HG03439 (cell line): ENCODE measurements at regions not wholly inside any gene's neighbourhood (a gene's known extent, or its start where the extent isn't known, plus 50 kb on each side); places are given as distances from the start of the nearest gene placed in this dataset.

Experiments used
- ATAC-seq: cut with Tn5 transposase; IDR thresholded peaks from one replicate; pipeline ENCODE4 v1.9.1; 2021; ENCODE audit warnings: mild to moderate bottlenecking, moderate library complexity; ENCODE audit not compliant: unreplicated experiment

DNA sequence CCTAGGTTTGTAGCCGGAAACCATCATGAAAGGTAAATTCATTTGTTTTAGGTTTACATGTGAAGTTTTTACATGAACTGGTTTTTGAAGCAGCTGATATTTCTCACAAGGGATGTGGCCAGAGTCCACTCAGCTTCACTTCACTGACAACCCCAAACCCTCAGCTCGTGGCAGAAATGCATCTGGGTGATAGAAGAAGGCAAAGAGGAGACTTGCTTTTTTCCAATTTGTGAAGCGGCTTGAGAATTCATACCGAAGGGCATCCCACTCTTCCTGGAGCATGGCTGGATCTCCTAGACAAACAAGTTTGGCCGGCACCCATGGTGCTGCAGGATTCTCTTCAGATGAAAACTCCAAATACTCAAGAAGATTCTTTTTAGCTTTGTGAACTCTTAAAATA is 392.8 kb upstream of the CNR1 start:
- no peak for ATAC-seq

DNA sequence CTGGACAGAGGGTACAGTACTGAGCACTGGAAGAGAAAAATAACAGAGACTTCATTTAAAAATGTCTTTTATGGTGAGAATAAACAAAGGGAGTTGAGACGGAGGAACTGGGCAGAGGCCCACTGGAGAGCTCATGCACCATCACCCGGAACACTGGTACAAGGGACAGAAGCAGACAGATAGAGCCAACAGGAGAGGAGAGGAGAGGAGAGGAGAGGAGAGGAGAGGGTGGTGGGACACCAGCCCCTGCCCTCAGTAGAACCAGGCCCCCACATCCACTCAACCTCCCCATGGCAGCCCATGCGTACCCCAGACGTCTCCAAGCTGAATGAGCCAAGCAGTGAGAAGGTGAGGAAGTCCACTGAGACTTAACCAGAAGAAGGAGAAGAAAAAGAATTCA is 390.5 kb upstream of the CNR1 start:
- no peak for ATAC-seq

DNA sequence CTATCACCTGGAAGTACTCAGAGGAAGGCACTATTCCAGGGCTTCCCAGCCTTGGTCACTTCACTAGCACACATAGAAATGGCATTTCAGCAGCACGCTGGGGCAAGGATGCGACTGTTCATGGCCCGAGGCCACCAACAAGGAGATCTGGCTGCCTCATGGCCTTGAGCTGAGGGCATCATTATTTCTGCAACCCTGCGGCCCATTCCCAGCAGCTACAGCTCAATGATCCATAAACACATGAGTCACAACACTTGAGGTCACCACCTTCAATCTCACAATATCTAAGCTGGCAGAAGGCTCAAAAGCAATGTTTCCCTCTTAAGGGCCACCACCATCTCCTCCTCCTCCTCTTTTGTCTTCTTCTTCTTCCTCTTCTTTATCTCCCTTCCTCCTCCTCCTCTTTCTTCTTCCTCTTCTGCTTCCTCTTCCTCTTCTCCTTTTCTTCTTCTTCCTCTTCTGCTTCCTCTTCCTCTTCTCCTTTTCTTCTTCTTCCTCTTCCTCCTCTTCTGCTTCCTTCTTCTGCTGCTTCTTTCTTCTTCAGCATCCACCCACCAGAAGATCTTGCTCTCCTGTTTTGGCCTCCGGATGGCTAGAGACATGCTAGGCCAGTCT is 382.9 kb upstream of the CNR1 start:
- no peak for ATAC-seq

DNA sequence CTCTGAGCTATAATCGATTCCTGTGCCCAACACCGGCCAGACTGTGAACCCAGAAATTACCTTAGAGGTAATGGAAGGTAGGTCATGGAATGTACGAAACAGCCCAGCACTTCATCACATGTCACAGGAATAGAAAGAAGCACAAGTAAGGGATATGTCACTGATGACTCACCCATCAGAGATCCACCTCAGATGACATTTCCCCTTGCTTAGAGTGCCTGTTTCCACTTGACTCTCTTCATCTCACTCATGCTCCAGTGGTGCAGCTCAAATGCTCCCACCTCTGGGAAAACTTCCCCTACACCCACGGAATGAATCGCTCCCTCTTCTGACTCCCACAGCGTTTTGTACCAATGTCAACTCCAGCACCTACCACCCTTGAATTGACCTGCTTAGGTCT is 381.6 kb upstream of the CNR1 start:
- ATAC-seq = no peak

DNA sequence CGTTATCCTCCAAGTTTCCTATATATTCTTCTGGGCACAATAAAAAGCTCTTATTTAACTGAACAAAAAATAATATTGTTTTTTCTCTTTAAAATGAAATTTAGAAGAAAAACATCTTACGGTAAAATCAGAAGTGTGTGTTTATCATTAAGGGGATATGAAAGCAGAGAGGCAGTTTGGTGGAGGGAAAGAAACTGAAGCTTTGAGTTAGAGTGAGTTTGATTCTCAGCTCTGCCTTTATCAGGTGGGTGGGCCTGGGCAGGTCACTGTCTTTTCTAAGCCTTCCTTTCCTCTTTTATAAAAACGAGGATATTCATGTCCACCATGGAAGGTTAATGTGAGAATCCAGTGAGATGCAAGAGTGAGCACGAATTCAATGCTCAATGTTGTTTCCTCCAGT is 379.8 kb upstream of the CNR1 start:
- no peak for ATAC-seq

DNA sequence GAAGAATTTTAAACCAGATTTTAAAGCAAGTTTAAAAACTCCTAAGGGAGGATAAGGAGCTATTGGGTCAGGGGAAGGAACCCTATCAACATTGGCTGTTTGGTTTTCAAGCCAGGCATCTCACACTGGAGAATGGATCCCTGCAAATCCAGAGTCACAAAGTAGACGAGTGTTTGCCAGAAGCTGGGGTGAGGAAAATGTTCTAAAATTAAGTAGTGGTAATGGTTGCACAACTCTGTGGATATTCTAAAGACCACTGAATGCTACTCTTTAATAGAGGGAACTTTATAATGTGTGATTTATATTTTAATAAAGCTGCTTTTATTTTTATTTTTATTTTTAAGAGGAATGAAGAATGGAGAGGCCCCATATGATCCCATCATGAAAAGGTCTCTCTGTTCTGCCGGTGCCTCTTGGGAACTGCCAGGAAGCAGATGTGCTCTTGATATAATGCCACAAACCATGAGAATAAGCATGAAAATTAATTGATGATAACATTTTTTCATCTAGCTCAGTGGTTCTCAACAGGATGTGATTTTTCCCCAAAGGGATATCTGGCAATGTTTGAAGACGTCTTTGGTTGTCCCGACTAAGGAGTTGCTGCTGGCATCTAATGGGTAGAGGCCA is 379.0 kb upstream of the CNR1 start:
- ATAC-seq = no peak

DNA sequence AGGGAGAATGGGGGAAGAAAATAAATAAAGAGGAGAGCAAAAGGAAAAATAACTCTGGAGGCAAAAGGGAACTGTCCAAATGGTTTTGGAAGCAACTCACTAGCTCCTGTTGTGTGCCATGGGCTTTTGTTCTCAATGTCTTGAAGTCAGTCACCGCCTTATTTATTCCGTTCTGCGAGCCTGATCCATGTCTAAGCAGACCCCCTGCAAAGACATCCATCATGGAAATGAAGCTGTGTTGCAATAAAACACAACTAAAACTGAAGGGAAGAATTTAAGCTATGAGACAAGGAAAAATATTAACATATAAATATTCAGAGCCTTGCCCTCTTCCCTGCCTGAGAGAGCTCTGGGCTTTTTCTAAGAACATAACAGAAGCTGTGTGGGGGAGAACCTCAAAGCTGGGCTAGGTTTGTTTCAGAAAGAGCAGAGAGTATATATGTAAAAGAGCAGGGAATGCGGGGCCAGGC is 373.2 kb upstream of the CNR1 start:
- ATAC-seq = no peak

DNA sequence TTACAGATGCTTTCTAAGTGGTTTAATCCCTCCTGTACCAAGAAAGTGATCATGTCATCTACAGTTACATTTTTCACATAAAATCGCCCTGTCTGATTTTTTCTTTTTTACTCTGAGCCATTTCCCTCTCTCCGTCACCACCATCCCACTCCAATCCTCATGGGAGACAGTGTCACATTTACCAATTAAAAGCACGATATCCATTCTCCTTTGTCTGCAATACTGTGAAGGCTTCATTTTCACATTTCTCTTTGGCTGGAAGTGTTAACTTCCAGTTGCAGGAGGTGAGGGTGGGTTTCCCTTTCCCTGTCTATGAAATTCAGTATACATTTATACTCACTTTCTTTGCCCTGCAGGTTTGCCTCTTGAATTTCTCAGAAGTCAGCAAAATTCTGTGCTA is 372.7 kb upstream of the CNR1 start:
- ATAC-seq = no peak

DNA sequence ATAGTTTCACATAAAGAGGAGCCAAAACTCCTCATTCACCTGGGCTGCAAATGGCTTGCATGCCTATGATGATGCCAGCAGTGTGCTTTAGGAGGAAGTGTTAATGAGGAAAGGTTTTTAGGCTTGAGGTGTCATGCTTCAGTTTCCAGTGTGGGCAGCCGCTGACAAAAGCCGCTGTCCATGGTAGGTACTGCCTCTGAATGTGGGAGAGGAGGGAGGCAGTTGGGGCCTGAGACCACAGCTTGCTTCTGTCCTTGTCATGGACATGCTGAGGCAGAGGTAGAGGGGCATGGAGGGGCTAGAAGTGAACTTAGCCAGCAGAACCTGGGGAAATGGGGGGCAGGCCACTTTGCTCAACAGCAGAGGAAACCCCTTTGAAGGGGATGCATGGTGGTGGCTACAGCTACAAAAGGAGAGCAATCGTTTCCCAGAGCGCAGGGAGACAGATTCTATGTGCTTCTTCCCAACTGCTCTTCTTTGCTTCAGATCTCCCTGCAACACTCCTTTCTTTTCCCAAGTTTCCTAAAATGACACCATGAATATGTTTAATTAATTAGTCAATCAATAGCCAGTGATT is 372.1 kb upstream of the CNR1 start:
- ATAC-seq = no peak

DNA sequence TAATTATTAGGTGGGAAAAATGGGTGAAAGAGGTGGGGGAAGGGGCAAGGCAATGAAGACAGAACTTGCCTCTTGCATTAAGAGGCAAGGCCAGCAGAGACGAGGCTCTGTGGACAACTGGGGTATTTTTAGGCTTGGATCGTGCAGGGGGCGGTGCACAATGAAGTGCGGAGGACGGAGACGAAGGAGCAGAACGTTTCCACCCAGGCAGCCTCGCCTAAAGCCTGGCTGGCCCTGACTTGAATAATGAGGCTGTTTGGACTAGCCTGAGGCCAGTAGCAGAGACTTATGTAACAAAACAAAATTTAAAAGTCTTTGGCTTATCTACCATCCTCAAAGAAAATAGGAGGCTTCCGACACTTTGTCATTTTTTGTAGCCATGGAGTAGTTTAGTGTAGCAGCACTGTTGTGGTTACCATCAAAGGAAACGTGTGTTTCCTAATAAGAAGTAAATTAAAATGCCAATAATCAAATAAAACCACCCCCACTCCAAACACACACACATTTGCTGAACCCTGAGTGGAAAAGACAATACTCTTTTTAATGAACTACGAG is 370.0 kb upstream of the CNR1 start:
- ATAC-seq = no peak

DNA sequence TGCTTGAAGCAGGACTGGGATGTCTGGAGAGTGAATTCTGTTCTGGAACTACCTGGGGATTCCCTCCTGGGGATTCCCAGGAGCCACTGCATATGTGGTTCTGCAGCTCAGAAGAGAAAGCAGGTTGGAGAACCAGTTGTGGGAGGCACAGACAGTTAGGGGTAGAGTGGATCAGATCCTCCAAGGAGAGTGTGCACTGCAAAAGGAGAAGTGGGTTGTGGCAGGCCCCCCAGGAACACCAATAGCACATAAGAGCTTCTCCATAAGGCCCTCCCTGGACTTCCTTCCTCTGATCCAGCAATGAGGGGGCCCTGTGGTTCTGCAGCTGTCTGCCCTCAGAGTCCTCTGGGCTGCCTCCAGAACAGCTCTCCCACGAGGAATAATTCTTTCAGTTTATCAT is 369.2 kb upstream of the CNR1 start:
- ATAC-seq = no peak

DNA sequence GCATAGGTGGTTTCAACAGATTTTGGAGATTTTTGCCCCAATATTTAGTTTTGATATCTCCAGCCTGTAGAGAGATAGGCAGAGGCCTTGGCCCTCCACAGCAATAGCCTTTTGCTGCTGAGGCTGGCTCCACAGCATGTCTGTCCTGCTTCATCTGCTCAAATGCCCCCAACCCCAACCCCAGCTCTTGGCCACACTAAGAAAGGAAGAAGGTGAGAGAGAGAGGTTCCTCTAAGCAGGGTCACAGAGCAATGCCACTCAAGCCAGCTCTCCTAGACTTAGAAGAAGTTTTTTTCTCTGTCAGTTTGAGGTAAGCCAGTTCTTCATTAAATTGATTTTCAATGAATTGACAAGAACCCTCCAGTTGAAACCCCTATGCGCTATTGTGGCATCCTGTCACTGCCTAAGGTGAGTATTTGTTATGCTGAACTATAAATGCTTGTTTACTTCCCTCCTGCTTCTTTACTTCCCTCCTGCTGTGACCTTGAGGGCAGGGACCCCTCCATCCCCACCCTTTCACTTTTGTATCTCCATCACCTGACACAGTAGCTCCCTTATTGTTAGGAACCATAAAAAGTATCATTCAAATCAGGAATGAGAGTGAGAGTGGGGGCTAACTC is 366.2 kb upstream of the CNR1 start:
- ATAC-seq = no peak

DNA sequence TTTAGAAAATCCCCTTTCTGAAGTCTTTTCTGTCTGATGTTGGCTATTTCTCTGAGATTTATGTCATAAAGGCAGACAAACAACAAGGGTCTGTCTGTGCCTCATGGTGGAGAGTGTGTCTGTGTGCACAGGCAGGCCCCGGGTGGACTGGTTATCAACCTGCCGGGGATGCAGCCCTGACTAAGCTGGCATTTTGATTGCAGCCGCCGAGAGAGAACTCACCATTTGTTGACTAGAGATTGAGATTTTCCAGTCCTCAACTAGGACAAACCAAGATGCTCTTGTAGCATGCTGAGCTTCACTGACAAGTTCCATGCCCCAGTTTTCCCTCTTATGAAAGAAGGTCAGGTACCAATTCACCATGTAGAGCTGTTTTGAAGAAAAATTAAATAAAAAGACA is 363.6 kb upstream of the CNR1 start:
- no peak for ATAC-seq

DNA sequence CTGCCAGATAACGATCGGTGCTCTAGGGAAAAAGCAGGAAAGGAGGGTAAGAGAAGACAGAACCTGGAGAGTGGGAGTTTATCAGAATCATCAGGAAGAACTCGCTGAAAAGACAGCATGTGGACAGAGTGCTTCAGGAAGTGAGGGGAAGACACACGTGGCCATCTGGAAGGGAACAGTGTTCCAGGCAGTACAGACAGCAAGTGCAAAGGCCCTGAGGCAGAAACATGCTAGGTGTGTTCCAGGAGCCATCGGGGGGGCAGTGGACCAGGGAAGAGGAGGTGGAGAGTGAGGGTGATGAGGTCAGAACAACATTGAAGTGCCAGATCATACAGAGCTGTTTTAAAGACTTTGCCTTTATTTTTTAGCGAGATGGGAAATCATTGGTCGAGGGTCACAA is 354.3 kb upstream of the CNR1 start:
- no peak for ATAC-seq

DNA sequence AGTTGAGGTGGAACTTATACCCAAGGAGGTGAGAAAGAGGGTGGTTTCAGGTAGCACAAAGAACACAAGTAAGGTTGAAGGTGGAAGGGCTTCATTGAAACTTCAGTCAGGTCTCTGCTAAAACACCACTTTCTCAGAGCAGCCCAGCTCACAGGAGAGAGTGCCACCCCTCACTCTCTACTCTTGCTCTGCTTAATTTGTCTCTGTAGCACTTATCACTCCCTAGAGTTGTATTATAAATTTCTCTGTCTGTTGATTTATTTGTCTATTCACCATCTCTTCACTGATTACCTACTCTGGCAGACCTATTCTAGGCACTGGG is 353.8 kb upstream of the CNR1 start:
- no peak for ATAC-seq

DNA sequence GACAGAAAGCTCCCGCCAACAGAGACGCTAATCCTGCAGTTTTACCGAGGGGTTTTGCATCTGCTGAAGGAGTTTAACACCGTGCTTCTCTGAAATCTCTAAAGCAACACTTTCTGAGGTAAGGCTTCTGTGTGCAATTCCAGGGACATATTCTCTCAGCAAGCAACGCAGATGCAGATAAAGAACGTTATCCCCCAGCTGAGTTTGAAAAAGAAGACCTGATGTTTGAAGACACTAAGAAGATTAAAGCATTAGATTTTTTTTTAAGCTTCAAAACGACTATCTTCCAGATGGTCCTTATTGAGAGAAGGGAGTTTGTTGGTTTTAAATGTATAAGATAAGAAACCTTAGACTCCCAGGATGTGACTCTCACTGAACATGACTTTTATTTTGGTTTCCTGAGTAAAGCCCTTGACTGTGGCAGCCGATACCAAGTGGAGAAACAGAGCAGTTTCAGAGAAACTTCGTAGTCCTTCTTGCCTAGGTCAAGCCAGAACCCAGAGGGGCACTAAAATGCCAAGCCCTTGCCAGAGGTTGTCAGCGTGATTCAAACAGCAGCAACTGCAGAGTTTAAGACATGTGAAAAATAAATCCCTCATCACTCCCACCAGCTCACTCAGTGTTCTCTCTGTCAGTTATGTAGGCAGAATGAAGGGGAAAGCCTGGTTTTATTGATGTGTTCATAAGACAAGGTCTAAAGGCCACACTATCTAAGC is 353.3 kb upstream of the CNR1 start:
- no peak for ATAC-seq

DNA sequence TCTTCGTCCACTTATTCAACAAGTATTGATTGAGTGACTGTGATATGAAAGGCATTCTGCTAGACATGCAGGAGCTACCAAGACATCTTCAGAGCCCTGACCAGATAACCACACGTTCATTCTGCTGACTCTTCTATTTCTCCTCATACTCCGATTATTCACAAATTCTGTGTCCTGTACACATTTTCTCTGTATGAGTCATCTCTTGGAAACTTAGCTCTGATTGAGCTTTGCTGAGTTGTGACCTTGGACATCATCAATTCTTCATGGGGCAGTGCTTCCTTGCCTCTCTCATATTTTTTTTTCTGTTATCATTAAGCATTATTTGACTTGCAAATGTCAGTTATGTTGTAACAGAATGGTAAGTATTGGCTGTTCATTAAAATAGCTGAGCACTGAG is 351.6 kb upstream of the CNR1 start:
- ATAC-seq = no peak

DNA sequence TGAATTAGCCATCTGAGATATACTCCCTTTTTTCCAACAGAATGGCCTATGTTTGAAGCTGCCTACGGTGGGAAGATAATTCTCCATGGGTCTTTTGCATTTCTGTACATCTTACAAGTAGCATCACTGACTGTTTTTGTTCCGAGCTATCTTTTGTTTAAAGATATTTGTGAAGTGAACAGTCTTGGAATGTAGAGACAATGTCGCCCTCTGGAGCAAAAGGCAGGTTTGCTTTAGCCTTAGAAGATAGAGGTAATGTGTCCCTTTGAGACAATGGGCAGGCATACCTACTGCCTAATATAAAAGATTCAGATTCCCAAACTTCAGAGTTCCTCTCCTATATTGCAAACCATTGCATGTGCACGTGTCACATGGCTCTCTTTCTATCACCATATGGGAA is 347.8 kb upstream of the CNR1 start:
- no peak for ATAC-seq

DNA sequence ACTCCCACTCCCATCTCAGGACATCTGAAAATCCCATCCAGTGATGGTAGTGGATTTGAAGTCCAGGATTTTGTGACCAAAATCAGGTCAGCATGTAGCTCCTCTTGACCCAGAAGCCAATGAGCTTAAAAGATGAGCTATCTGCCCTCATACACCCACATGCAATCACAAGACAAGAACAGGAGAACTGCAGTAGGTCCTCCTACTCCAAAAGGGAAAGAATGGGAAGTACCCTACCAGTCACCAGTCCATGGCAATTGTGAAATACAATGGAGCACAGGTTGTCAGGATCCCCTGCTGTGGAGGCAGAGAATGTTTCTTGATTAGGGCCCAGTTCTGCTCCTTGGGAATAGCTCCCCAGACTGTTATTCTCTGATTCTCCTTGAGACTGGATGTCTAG is 347.3 kb upstream of the CNR1 start:
- ATAC-seq = no peak

DNA sequence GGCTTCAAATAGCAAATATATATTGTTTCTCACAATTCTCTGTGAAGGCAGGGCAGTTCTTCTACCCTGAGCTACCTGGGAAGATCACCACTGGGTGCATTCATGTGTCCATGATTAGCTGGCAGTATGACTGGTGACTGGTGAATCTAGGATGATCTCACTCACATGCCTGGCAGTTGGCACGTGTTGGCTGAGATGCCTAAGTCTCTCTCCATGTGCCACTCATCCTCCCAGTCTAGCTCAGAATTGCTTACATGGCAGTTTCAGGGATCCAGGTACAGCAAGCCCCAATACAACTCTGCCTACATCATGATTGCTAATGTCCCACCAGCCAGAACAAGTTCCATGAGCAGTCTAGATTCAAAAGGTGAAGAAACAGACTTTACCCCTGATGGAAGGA is 346.8 kb upstream of the CNR1 start:
- no peak for ATAC-seq

DNA sequence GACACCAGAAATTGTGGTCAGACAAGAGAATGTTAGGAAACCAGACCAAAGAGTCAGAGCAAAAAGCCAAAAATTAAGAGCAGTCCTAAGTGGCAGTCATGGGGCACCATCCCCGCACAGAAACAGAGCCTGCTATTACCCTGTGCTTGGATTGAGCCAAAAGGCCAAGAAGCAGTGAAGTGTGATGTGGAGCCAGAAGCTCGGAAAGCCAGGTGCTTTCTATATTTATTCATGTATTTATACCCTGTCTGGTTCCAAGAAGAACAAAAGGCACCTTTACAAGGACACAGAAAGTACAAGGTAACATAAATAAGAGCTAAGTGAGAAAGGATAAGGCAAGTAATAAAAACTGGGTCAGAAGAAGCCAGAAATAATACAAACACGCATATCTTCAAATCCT is 336.2 kb upstream of the CNR1 start:
- no peak for ATAC-seq
